GM12891 (cell line): ENCODE measurements at regions not wholly inside any gene's neighbourhood (a gene's known extent, or its start where the extent isn't known, plus 50 kb on each side); places are given as distances from the start of the nearest gene placed in this dataset.

Experiments
- POLR2A ChIP-seq: IDR thresholded peaks from 2 replicates; pipeline ENCODE4 v1.6.1; 2011; ENCODE audit warnings: low read depth, low read length, control low read depth
- POLR2AphosphoS5 ChIP-seq: IDR thresholded peaks from 2 replicates; pipeline ENCODE4 v1.6.1; 2011; ENCODE audit warnings: low read depth, low read length, control low read depth

- TF ChIP-seq POLR2A (no peak), POLR2AphosphoS5 (no peak)
Measured at GRCh38 chr9:86660146-86660943, 287.0 kb downstream of the GAS1 start.
